Activated gamma-delta T cell (primary cell): ENCODE measurements at regions not wholly inside any gene's neighbourhood (a gene's known extent, or its start where the extent isn't known, plus 50 kb on each side); places are given as distances from the start of the nearest gene placed in this dataset.
"Not testable (repeated sequence)": the region's sequence is repeated elsewhere in the genome, so short reads cannot be mapped to it uniquely, and the experiment has no call there.

Experiments
- DNase-seq: peaks from one replicate; lab custom pipeline; 2025; lab: John Stamatoyannopoulos, UW

DNA sequence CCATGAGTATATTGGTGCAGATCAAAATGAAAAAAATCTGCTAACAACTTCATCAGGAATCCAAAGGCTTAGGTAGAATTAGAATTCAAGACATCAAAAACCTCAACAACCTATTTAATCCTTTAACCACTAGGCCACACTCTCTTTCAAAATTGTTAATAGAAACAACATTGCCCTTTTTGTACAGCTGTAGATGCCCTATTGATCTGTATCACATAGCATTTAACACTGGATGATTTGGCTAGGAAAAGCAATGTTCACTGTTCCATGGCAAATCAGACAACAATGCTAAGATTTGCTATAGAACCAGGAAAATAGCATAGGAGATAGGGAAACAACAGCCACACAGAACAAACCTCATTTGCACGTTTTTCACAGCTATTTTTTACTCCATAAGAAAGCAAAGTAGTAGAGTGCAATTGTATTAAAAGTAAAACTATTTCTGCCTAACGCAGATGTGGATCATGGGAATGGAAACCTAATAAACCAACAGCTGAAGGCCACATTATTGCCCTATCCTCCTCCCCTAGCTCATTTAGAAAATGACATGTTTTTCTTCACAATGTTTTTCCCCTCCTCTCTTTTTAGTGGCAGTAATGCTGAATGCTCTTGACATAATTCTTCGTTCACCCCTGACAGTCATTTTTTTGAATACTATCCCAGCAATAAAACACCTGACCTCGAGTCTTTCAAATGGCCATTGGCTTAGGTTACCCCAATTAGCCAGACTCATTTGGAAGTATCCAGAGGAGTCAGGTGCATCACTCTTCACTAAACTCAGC is 373.0 kb upstream of the CCNH start:
- no peak for DNase-seq

DNA sequence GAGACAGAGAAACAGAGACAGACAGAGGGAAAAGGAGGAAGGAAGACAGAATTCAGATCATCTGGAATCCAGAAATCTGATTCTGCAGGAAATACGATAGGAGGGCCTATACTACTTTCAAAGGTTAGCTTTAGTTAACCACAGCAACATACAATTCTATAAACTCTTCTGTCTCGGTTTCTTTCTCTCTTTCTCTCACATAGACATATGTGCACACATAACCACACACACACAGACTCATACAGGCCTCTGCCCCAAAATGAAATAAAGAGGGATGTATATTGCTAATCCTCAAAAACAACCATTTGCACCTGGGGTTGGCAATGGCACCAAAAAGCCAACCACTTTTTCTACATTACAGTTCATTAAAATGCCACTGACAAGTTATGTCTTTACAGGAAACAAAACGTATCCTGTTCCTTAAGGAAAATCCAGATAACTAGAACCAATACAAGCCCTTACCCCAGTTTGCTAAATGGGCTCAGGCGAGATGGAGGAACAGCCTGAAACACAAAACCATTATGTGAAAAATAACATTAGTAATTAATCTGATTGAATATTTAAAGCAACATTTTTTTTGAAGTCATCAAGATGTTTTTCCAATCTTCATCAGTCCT is 372.3 kb upstream of the CCNH start:
- no peak for DNase-seq

DNA sequence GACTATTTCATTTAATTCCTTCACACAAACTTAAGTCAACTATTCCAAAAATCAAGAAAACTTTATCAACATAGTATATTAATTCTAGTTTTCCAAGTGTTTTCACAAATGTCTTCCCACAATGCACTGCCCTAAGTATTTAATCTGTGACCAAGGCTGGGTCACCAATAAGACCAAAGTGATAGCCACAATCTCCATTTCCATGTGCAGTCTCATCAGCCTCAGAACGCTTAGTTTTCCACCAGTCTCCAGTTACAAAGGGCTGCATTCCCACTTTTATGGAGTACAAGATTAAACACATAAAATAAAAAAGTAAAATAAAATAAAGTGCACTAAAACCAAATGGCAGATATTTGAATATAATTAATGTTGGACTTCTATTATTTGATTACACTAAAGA is 371.6 kb upstream of the CCNH start:
- DNase-seq: no peak

DNA sequence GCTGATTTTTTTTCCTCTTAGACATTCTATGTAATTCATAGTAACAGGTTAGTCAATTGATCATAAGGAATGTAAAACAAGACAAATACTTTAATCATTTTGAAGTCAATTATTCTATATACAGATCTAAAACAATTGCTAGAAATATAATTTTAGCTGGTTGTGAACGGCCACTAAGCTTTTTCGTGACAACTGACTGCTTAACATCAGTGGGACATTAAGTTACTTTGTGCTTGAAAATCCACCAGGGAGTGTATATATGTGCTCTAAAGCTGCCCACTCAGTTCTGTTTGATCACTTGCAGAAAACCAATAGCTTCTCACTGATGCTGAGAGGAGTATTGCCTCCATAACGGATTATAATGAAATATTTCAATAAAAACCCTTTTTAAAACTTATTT is 370.2 kb upstream of the CCNH start:
- DNase-seq: no peak

DNA sequence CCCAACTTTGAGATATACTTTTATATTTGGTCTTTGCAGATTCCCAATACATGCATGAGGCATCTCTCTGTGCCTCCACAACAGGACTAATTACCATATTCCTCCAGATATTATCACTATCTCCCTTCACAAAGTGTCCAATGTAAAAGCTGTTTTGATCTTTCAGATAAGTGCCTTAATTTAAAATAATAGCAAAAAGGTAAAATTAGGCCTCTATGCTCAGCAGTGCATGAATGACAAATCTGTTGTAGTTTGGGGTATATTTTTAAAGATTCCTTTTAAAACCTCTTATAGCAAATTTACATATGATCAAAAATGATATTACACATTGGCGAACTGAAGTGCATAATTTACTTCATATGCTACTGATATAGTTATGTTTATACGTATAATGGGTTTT is 369.2 kb upstream of the CCNH start:
- DNase-seq: no peak

DNA sequence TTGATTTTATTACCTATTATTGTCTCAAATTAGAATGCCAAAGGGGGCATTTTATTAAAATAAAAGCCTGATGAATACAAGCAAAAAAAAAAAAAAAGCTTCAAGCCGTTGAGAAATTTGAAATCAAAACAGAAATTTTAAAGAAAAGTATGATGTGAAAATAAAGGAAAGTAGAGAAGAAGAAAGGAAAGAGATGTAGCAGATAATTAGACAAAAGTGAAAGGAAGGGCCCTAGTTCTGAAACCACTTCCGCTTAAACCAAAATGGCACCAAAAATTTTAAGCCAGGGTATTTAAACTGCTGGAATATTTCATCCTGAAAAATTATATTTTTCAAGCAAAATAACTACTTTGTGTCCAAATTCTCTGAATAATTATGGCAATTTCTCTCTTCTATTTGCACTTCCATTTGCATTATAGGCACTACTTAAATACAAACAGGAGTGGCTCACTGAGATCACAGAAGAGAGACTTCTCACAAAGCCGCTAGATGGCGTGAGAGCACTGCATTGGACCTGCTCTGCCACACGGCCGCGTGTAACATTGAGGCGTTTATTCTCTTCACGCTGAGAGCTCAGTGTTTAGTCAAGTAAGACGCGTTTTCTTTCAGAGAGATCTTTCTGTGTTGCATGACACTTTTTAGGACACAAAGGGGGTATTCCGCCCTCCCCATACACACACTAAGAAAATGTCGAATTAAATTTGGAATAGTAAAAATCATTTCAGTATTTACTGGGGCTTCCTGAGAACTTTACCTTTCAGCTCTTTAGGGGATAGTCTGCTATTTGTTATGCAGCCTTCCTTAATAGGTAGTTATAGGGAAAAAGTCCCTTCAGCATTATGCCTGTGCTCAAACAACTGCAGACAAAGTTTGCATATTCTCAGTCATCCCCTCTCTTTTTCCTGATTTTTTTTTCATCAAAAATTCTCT is 368.4 kb upstream of the CCNH start:
- no peak for DNase-seq

DNA sequence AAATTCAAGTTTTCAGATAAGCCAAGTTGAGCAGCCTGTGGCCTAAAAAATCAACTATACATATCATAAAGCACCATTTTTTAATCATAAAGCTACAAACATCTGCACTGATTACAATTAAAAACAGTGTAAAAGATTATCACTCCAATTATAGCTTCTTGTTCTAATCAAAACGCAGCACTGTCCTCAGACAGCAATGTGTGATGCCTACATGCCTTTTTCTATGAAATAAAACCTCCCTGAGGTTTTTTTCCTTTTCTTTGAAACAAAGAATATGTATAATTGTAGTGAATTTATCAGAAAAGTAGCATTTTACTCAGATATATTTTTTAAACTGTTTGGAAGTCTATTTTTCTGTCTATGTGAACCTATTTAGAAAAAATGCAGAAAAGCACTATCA is 366.1 kb upstream of the CCNH start:
- no peak for DNase-seq

DNA sequence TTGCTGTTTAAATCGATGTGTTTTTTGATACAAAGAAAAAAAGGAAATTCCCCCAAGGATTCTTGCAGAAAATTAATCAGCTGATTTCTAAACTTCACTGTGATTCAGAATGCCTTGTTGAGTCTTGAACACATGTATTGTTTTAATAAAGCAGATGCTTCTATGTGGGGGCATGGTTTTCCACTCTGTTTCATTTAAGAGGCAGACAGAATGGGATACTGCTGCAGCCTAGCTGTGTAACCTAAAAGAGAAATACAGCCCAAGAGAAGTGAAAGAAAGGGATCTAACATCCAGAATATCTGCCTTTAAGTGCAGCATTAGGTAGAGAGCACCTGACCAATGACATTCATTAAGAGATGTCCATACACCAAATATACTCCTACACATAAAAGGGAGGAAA is 365.1 kb upstream of the CCNH start:
- DNase-seq: no peak

DNA sequence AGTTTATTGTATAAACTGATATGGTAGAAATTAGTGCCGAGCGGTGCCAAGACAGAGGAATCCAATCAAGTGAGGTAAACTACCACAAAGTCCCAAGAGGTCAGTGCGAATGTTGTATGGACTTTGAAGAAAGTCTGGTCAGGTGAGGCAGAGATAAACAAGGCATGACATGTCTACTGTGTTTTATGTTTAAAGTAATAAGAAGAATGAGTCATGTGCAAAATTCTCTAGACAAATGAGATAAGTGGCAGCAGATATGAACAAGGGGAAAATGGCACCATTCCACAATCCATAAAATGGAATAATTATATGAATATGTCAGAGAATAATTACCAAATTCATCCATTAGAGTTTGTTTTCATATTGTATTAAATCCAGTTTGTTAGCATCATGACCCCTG is 364.1 kb upstream of the CCNH start:
- DNase-seq: no peak

DNA sequence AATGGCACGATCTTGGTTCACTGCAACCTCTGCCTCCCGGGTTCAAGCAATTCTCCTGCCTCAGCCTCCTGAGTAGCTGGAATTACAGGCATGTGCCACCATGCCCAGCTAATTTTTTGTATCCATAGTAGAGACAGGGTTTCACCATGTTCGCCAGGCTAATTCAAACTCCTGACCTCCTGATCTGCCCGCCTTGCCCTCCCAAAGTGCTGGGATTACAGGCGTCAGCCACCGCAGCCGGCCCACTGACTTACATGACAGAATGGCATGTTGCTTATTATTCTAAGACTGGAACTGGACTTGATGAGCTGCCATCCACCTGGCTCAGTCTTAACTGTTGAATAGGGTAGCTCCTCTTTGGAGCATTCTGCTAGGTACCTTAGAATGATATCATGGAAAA is 363.6 kb upstream of the CCNH start:
- not testable (repeated sequence) for DNase-seq

DNA sequence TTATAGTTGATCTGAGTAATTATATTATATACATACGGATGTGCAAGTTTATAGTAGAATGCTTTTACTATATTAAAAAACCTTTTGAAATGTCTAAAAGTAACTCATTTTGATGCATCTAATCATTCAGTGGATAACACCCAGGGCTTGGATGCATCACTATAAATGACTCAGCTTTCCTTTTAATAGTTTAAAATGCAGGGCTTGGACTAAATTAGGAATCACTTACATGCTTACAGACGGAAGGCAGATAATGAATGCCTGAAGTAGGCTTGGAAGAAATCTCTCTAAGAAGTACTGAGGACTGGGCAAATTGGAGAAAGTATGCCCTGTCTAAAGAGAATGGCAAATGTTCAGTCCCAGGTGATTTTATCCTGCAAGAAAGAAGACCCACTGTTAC is 362.5 kb upstream of the CCNH start:
- DNase-seq: no peak

DNA sequence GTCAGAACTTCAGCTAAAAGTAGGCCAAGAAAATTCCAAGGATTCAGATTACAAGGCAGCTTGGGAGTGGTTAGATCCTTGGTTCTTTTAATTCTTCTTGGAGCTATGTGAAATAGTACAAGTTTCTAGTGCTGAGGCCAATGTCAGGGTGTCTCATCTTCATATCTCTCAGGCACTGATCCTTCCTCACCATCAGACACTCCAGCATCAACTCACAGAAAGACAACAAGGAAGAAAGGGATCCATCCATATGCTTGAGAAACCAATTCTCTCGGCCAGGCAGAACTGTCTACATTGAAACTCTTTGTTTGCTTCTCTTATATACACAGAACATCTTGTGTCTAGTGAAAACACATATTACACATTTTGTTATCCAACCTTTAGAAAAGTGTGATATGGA is 362.1 kb upstream of the CCNH start:
- no peak for DNase-seq

DNA sequence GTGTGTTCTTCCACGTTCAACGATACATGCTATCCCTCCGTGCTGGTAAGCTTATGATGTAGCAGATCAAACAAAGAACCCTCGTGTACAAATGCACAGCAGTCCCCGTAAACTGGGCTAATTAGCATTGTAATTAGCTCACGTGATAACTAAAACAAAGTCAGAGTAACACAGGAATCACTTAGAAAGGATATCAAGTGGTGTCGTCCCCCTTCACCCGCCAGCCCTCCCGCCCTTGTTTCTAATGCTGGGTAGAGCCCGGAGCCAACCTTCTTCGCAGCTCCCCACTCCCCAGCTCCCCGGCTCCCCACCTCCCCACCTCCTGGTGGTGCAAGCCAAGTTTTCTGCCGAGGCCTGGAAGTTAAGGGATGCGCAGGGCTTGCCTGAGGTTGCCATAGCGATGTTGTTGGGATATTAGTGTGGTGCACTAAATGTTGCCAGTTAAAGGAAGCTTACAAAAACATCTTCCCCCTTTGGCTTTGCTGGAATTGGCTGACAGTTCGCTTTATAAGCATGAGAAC is 357.9 kb upstream of the CCNH start:
- DNase-seq: no peak

DNA sequence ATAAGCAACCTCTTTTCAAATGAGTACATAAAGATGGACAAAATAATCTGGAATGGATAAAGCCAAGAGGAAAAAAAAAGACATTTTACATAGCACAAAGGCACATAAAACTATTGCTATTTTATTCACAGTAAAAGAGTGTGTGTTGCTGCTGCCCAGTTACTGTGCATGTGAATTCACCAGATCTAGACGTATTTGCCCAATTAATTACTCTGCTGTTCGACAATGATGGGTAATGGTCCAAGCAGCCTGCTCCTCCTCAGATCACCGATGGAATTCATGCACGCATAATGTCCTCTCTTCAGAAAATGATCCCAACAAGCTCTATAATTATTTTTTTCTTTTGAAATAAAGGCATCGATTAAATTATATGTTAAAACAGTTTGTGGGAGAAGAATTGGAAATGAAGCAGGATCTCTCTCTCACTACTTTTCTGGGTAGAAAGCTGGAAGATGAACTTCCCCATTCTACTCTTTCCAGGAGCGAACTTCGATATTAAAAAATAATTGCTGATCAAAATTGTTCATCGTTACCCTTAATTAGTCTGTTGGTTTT is 357.4 kb upstream of the CCNH start:
- DNase-seq: no peak

DNA sequence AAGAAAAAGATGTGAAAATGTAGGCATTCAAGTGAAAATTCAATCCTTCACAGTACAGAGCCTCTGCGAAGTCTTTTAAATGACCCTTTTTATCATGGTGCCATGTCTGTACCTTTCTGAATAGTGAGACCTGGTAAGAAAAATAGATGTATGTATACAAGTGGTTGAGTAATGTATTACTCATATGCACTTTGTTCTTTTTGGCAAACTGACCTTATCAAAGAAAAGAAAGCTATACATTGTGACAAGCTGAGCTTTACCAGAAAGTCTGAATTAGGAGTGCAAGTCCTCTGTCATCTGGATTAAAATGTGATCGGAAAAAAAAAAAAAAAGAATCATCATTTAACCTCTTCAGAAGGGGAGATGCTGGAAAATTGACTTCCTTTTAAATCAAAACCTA is 356.4 kb upstream of the CCNH start:
- DNase-seq: no peak

DNA sequence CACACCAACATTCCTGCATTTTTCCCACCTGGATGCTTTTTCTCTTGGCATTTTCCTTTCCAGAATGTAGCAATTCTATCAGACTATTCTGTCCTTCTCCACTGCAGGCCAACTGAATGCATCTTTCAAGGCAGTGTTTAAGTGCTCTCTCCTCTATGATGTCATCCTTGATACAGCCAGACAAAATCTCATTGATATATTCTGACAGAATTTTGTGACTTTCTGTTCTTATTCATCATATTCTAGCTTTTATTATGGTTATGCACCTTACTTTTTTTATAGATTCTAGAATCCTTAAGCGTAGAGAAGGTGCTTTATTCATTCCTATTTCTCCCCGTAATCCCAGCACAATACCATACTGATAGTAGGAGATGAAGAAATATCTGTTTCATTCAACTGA is 355.5 kb upstream of the CCNH start:
- no peak for DNase-seq

DNA sequence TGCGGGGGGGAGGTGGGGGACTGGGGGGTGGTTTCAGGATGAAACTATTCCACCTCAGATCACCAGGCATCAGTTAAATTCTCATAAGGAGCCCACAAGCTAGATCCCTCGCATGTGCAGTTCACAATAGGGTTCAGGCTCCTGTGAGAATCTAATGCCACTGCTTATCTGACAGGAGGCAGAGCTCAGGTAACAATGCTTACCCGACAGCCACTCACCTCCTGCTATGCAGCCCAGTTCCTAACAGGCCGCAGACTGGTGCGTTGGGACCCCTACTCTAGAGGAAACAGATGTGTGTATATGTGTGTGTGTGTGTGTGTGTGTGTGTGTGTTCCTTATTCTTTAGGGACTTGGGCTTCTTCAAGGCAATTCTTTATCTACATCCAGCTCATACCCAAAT is 352.3 kb upstream of the CCNH start:
- DNase-seq: no peak

DNA sequence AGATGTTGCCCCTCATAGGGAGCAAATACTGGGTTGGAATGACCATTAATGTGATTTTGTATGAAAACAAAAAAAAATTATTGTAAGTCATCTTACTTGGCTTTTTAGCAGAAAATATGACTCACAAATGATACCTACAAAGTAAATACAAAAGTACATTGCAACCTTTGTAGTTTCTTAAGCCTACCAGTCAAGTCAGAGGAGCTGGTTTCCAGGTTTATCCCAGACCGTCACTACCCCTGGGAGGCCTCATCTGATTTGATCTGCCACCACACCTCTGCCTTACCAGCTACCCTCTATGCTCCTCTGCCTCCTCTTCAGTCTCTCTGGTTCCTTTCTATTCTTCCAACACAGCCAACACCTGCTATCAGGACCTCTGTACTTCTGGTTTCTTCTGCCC is 349.9 kb upstream of the CCNH start:
- DNase-seq: no peak

DNA sequence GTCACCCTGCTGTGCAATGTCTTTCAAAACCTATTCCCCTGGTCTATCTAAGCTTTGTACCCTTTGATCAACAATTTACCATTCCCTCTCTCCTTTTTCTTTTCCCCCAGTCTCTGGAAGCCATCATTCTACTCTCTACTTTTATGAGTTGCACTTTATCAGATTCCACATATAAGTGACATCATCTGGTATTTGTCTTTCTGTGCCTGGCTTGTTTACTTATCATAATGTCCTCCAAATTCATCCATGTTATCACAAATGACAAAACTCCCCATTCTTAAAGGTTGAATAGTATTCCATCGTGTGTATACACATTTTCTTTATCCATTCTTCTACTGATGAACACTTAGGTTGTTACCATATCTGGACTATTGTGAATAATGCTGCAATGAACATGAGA is 344.2 kb upstream of the CCNH start:
- DNase-seq: no peak

DNA sequence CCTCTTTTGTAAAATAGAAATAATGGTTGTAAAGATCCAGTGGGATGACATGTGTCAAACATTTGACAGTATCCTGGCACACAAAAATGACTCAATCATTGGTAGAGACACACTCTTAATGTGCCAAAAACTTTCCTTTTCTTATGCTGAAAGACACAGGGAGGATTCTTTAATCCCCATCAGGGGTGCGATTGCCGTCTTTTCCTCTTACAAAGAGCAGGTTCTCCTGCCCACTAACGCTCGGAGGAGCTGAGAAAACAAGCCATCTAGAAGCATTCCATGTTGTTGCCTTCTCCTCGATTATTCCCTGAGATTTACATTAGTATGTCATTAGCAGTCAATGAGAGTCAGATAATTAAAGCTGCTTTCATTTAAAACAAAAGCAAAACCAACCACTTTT is 342.6 kb upstream of the CCNH start:
- no peak for DNase-seq

DNA sequence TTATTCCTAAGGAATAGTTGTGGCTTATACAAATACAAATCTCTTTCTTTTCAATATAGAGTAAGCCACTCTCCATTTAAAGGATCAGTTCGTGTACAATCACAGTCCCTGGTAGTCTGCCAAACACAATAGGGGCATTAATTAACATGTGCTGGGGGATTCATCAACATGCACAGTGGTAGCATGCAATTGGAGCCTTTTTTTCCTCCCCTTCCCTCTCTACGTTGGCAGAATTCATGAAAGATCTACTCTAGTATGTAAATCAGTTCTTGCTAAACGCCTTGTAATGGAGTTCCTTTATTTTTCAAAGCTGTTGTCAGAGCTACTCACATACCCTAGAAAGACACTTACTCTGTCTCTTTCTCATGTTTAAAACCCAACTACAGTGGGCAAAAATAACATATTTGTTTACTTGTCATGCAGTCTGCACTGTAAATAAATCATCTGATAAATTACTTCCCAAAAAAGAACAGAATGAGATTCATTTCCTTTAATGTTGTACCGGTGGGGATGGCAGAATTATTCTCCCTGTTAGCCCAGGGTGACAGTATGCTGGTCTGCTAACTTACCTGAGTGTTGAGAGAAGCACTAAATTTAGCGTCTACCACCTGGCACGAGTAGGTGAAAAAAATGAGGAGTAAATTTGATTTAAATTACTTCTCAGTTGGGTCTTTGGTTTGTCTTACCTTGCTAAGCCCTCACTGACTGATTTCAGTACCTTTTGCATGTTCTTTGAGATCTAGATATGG is 341.5 kb upstream of the CCNH start:
- DNase-seq: no peak

DNA sequence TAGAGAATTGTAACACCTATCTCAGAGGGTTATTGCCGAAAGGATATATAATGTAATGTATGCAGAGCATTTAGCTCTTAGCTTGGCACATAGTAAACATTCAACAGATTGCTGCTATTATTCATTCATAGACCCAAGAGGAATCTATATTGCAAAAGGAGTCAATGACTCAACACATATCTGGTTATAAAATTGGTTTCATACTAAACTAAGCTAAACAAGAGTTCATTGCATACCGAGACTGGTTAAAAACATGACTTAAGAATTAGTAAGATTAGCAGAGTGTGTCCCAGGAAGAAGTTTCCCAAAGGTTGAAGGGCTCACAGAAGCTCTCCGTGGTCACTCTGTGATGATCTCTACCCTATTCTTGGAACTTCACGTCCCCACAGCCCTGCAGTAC is 339.6 kb upstream of the CCNH start:
- DNase-seq: no peak
